ENCODE measurements at regions not wholly inside any gene's neighbourhood (a gene's known extent, or its start where the extent isn't known, plus 50 kb on each side); places are given as distances from the start of the nearest gene placed in this dataset.

- Mint-ChIP-seq H3K4me1 (ENCODE audit: unreplicated experiment) (no peaks in the 10 kb centered on the region), H3K36me3 (ENCODE audit: low read depth, unreplicated experiment) (no peaks in the 10 kb centered on the region), H3K27ac (ENCODE audit: unreplicated experiment) (no peak overlapping the region), H3K9me3 (ENCODE audit: unreplicated experiment) (no peaks in the 10 kb centered on the region), H3K4me3 (ENCODE audit: unreplicated experiment) (no peak overlapping the region), H3K27me3 (ENCODE audit: unreplicated experiment) (no peaks in the 10 kb centered on the region)
- TF ChIP-seq CTCF (IDR thresholded peaks at IDR 0.05; ENCODE audit: unreplicated experiment), result no peak
- DNase-seq (ENCODE audit: low spot score), result no peak
Observed at GRCh38 chr9:18014556-18014955, 435.7 kb downstream of the SH3GL2 start.

- H3K27ac Mint-ChIP-seq (ENCODE audit: unreplicated experiment), result no peak overlapping the region
- H3K4me1 Mint-ChIP-seq (ENCODE audit: unreplicated experiment), result no peaks in the 10 kb centered on the region
- H3K4me3 Mint-ChIP-seq (ENCODE audit: unreplicated experiment), result no peak overlapping the region
- no peak for DNase-seq (ENCODE audit: low spot score)
- no peaks in the 10 kb centered on the region for H3K27me3 Mint-ChIP-seq (ENCODE audit: unreplicated experiment)
- no peak for TF ChIP-seq CTCF (IDR thresholded peaks at IDR 0.05; ENCODE audit: unreplicated experiment)
- no peaks in the 10 kb centered on the region for H3K36me3 Mint-ChIP-seq (ENCODE audit: low read depth, unreplicated experiment)
- no peaks in the 10 kb centered on the region for H3K9me3 Mint-ChIP-seq (ENCODE audit: unreplicated experiment)
Observed at GRCh38 chr9:18015116-18015515, 436.2 kb downstream of the SH3GL2 start.

GRCh38 chr9:18017136-18017535 is 438.3 kb downstream of the SH3GL2 start:
- no peaks in the 10 kb centered on the region for H3K9me3 Mint-ChIP-seq (ENCODE audit: unreplicated experiment)
- H3K36me3 Mint-ChIP-seq (ENCODE audit: low read depth, unreplicated experiment), result no peaks in the 10 kb centered on the region
- no peak for DNase-seq (ENCODE audit: low spot score)
- H3K4me3 Mint-ChIP-seq (ENCODE audit: unreplicated experiment), result no peak overlapping the region
- H3K27me3 Mint-ChIP-seq (ENCODE audit: unreplicated experiment), result no peaks in the 10 kb centered on the region
- TF ChIP-seq CTCF (IDR thresholded peaks at IDR 0.05; ENCODE audit: unreplicated experiment), result no peak
- no peaks in the 10 kb centered on the region for H3K4me1 Mint-ChIP-seq (ENCODE audit: unreplicated experiment)
- no peak overlapping the region for H3K27ac Mint-ChIP-seq (ENCODE audit: unreplicated experiment)

- Mint-ChIP-seq H3K27ac (ENCODE audit: unreplicated experiment) (no peak overlapping the region), H3K4me3 (ENCODE audit: unreplicated experiment) (no peak overlapping the region), H3K36me3 (ENCODE audit: low read depth, unreplicated experiment) (no peaks in the 10 kb centered on the region), H3K9me3 (ENCODE audit: unreplicated experiment) (no peaks in the 10 kb centered on the region), H3K4me1 (ENCODE audit: unreplicated experiment) (no peaks in the 10 kb centered on the region), H3K27me3 (ENCODE audit: unreplicated experiment) (no peaks in the 10 kb centered on the region)
- no peak for TF ChIP-seq CTCF (IDR thresholded peaks at IDR 0.05; ENCODE audit: unreplicated experiment)
- DNase-seq (ENCODE audit: low spot score), result no peak
Observed at GRCh38 chr9:18018221-18018620, 439.4 kb downstream of the SH3GL2 start.

- H3K4me3 Mint-ChIP-seq (ENCODE audit: unreplicated experiment), result no peak overlapping the region
- H3K27me3 Mint-ChIP-seq (ENCODE audit: unreplicated experiment), result no peaks in the 10 kb centered on the region
- H3K27ac Mint-ChIP-seq (ENCODE audit: unreplicated experiment), result no peak overlapping the region
- no peak for DNase-seq (ENCODE audit: low spot score)
- no peak for TF ChIP-seq CTCF (IDR thresholded peaks at IDR 0.05; ENCODE audit: unreplicated experiment)
- no peaks in the 10 kb centered on the region for H3K36me3 Mint-ChIP-seq (ENCODE audit: low read depth, unreplicated experiment)
- no peaks in the 10 kb centered on the region for H3K9me3 Mint-ChIP-seq (ENCODE audit: unreplicated experiment)
- no peaks in the 10 kb centered on the region for H3K4me1 Mint-ChIP-seq (ENCODE audit: unreplicated experiment)
Observed at GRCh38 chr9:18018661-18019060, 439.8 kb downstream of the SH3GL2 start.

All from endothelial cell (in vitro differentiated cells).